ENCODE measurements at regions not wholly inside any gene's neighbourhood (a gene's known extent, or its start where the extent isn't known, plus 50 kb on each side); places are given as distances from the start of the nearest gene placed in this dataset.

DNA sequence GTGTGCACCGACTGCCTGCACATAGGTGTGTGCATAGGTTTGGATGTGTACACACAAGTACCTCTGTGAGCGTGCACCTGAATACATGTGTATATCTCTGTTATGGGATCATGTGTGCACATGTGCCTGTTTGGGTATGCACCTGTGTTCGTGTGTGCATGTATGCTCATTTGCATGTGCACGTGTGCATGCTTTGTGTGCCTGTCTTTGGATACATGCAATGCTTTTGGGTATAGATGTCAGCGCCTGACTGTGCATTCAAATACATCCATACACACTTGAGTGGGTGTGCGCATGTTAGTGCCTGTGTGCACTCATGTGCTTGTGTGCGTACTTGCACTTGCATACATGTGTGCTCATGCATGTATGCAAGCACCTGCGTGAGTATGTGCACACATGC is 258.1 kb downstream of the IRX2 start:
- no peaks in the 10 kb centered on the region for H3K9me2 ChIP-seq (ENCODE audit: insufficient read depth)
- no peaks in the 10 kb centered on the region for H3K36me3 ChIP-seq (ENCODE audit: control insufficient read depth in 1 of 2, insufficient read depth in 2 of 2, low read length in 2 of 2)
- no peak overlapping the region for H3K9ac ChIP-seq (ENCODE audit: low read length)
- peaks cover 14 to 35% of the 10 kb centered on the region in 2 experiments; a peak in 2 of 4 replicates for H3K9me3 ChIP-seq (ENCODE audit: control insufficient read depth in 1 of 2, insufficient read depth in 1 of 2, low read depth in 1 of 2, low read length in 2 of 2)
- H3K4me2 ChIP-seq (ENCODE audit: low read length) = no peak overlapping the region
- no peak overlapping the region for H3K4me3 ChIP-seq (replicated peaks in 1 of 2; ENCODE audit: low read depth in 1 of 2, low read length in 2 of 2)
- no peaks in the 10 kb centered on the region for H4K20me1 ChIP-seq (ENCODE audit: insufficient read depth)
- no peaks in the 10 kb centered on the region for H3K27me3 ChIP-seq (ENCODE audit: insufficient read depth, low read length)
- ChIA-PET RAD21 (ENCODE audit: low non-redundant PET in 1 of 2, low total read pairs in 2 of 2, uncharacterized antibody in 2 of 2, unreplicated experiment in 2 of 2) (no interaction called here), CTCF (no interaction called here), POLR2A (no interaction called here)
- H3K27ac ChIP-seq (ENCODE audit: low read depth, low read length) = no peak overlapping the region
- ATAC-seq = no peak
- no TSS peak for BruUV-seq (replicated peaks)
- intact Hi-C loops (cut with micrococcal nuclease) = no loop called here
- no peaks in the 10 kb centered on the region for H3K4me1 ChIP-seq (ENCODE audit: control insufficient read depth in 1 of 2, insufficient read depth in 2 of 2, low read length in 2 of 2)
- no peak for TF ChIP-seq CBX3 (IDR thresholded peaks at IDR 0.05; ENCODE audit: low read depth)
- no peak for TF ChIP-seq RAD21 (IDR thresholded peaks at IDR 0.05; ENCODE audit: low read depth)
- TF ChIP-seq POLR2A (IDR thresholded peaks at IDR 0.05; ENCODE audit: borderline replicate concordance, extremely low read depth, insufficient read depth, insufficient read length) = no peak
- no peak for TF ChIP-seq YY1 (IDR thresholded peaks at IDR 0.05; ENCODE audit: extremely low read depth, insufficient replicate concordance, low read depth, low read length)
- TF ChIP-seq, protein P1, sequence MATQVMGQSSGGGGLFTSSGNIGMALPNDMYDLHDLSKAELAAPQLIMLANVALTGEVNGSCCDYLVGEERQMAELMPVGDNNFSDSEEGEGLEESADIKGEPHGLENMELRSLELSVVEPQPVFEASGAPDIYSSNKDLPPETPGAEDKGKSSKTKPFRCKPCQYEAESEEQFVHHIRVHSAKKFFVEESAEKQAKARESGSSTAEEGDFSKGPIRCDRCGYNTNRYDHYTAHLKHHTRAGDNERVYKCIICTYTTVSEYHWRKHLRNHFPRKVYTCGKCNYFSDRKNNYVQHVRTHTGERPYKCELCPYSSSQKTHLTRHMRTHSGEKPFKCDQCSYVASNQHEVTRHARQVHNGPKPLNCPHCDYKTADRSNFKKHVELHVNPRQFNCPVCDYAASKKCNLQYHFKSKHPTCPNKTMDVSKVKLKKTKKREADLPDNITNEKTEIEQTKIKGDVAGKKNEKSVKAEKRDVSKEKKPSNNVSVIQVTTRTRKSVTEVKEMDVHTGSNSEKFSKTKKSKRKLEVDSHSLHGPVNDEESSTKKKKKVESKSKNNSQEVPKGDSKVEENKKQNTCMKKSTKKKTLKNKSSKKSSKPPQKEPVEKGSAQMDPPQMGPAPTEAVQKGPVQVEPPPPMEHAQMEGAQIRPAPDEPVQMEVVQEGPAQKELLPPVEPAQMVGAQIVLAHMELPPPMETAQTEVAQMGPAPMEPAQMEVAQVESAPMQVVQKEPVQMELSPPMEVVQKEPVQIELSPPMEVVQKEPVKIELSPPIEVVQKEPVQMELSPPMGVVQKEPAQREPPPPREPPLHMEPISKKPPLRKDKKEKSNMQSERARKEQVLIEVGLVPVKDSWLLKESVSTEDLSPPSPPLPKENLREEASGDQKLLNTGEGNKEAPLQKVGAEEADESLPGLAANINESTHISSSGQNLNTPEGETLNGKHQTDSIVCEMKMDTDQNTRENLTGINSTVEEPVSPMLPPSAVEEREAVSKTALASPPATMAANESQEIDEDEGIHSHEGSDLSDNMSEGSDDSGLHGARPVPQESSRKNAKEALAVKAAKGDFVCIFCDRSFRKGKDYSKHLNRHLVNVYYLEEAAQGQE (IDR thresholded peaks at IDR 0.05; ENCODE audit: low read depth) = no peak
- no peak for TF ChIP-seq CEBPB (IDR thresholded peaks at IDR 0.05; ENCODE audit: low read depth)
- no peak for TF ChIP-seq SRF (IDR thresholded peaks at IDR 0.05; ENCODE audit: low read depth)
- no peaks in the 10 kb centered on the region for H3K79me2 ChIP-seq (ENCODE audit: insufficient read depth, low read length)
- DNase-seq (ENCODE audit: low read depth, low spot score) = no peak
- no peak overlapping the region for H2AFZ ChIP-seq (ENCODE audit: low read depth, low read length, poor library complexity, severe bottlenecking)

GRCh38 chr5:2492476-2492875 is 259.0 kb downstream of the IRX2 start:
- no peaks in the 10 kb centered on the region for H3K79me2 ChIP-seq (ENCODE audit: insufficient read depth, low read length)
- no peak overlapping the region for H2AFZ ChIP-seq (ENCODE audit: low read depth, low read length, poor library complexity, severe bottlenecking)
- POLR2A ChIA-PET = no interaction called here
- H3K9ac ChIP-seq (ENCODE audit: low read length) = no peak overlapping the region
- H3K9me2 ChIP-seq (ENCODE audit: insufficient read depth) = no peaks in the 10 kb centered on the region
- no peak overlapping the region for H3K27ac ChIP-seq (ENCODE audit: low read depth, low read length)
- TF ChIP-seq FOSL1 (IDR thresholded peaks at IDR 0.05; ENCODE audit: low read depth) (no peak), YY1 (IDR thresholded peaks at IDR 0.05; ENCODE audit: extremely low read depth, insufficient replicate concordance, low read depth, low read length) (no peak), SP1 (IDR thresholded peaks at IDR 0.05; ENCODE audit: low read depth) (no peak), SRF (IDR thresholded peaks at IDR 0.05; ENCODE audit: low read depth) (no peak)
- H3K36me3 ChIP-seq (ENCODE audit: control insufficient read depth in 1 of 2, insufficient read depth in 2 of 2, low read length in 2 of 2) = no peaks in the 10 kb centered on the region
- BruUV-seq (replicated peaks) = no TSS peak
- intact Hi-C loops (cut with micrococcal nuclease) = no loop called here
- H3K4me3 ChIP-seq (replicated peaks in 1 of 2; ENCODE audit: low read depth in 1 of 2, low read length in 2 of 2) = no peak overlapping the region
- no peak for ATAC-seq
- CTCF ChIA-PET = no interaction called here
- H3K27me3 ChIP-seq (ENCODE audit: insufficient read depth, low read length) = no peaks in the 10 kb centered on the region
- peaks cover 14 to 35% of the 10 kb centered on the region in 2 experiments; a peak in 2 of 4 replicates for H3K9me3 ChIP-seq (ENCODE audit: control insufficient read depth in 1 of 2, insufficient read depth in 1 of 2, low read depth in 1 of 2, low read length in 2 of 2)
- no peak for DNase-seq (ENCODE audit: low read depth, low spot score)
- no peaks in the 10 kb centered on the region for H3K4me1 ChIP-seq (ENCODE audit: control insufficient read depth in 1 of 2, insufficient read depth in 2 of 2, low read length in 2 of 2)
- RAD21 ChIA-PET (ENCODE audit: low non-redundant PET in 1 of 2, low total read pairs in 2 of 2, uncharacterized antibody in 2 of 2, unreplicated experiment in 2 of 2) = no interaction called here
- H4K20me1 ChIP-seq (ENCODE audit: insufficient read depth) = no peaks in the 10 kb centered on the region
- H3K4me2 ChIP-seq (ENCODE audit: low read length) = no peak overlapping the region

All from HCT116 (cell line).